Chondrocyte (in vitro differentiated cells): ENCODE measurements at regions not wholly inside any gene's neighbourhood (a gene's known extent, or its start where the extent isn't known, plus 50 kb on each side); places are given as distances from the start of the nearest gene placed in this dataset.

Experiments used
- DNase-seq: peaks from one replicate; pipeline ENCODE4 v3.0.0; 2021; ENCODE audit warnings: mixed read lengths, low spot score
- H3K27ac Mint-ChIP-seq: one replicate; pipeline ENCODE4 v1.8.0; 2021; ENCODE audit warnings: mild to moderate bottlenecking, moderate library complexity, mixed read lengths; ENCODE audit not compliant: unreplicated experiment
- H3K27me3 Mint-ChIP-seq: 2 replicates; pipeline ENCODE4 v1.8.0; 2021; ENCODE audit warnings: low read depth, mixed read lengths
- H3K36me3 Mint-ChIP-seq: 2 replicates; pipeline ENCODE4 v1.8.0; 2021; ENCODE audit warnings: low read depth, mixed read lengths
- H3K4me1 Mint-ChIP-seq: 2 replicates; pipeline ENCODE4 v1.8.0; 2021; ENCODE audit warnings: low read depth, mild to moderate bottlenecking, mixed read lengths
- H3K4me3 Mint-ChIP-seq: one replicate; pipeline ENCODE4 v1.8.0; 2021; ENCODE audit warnings: mild to moderate bottlenecking, moderate library complexity, mixed read lengths; ENCODE audit not compliant: unreplicated experiment
- H3K9me3 Mint-ChIP-seq: 2 replicates; pipeline ENCODE4 v1.8.0; 2021; ENCODE audit warnings: low read depth, mixed read lengths
- CTCF ChIP-seq: fragments of 200-600 bp; sonication (generic); IDR thresholded peaks from 2 replicates; pipeline ENCODE4 v1.5.0; 2021; ENCODE audit warnings: antibody characterized with exemption, mild to moderate bottlenecking, moderate library complexity

- H3K9me3 Mint-ChIP-seq = no peaks in the 10 kb centered on the region
- no peak overlapping the region for H3K27ac Mint-ChIP-seq
- no peaks in the 10 kb centered on the region for H3K36me3 Mint-ChIP-seq
- no peak overlapping the region for H3K4me3 Mint-ChIP-seq
- no peak for TF ChIP-seq CTCF
- H3K27me3 Mint-ChIP-seq = peaks cover 9% of the 10 kb centered on the region
- no peaks in the 10 kb centered on the region for H3K4me1 Mint-ChIP-seq
- DNase-seq = no peak
These were observed 636.8 kb upstream of the CCDC179 start for GRCh38 chr11:23497040-23497439.

- TF ChIP-seq CTCF = no peak
- Mint-ChIP-seq H3K4me1 (peaks cover 13% of the 10 kb centered on the region), H3K27me3 (no peaks in the 10 kb centered on the region)
These were observed 642.1 kb upstream of the CCDC179 start for GRCh38 chr11:23502389-23502788.

GRCh38 chr11:23502826-23503225 lies 642.6 kb upstream of the CCDC179 start:
- DNase-seq = no peak
- TF ChIP-seq CTCF = no peak
- Mint-ChIP-seq H3K4me1 (peaks cover 13% of the 10 kb centered on the region), H3K9me3 (no peaks in the 10 kb centered on the region), H3K27ac (no peak overlapping the region), H3K27me3 (no peaks in the 10 kb centered on the region), H3K36me3 (no peaks in the 10 kb centered on the region), H3K4me3 (no peak overlapping the region)

More at GRCh38 chr11:23502389-23502788, 642.1 kb upstream of the CCDC179 start:
- no peak overlapping the region for H3K4me3 Mint-ChIP-seq
- no peaks in the 10 kb centered on the region for H3K9me3 Mint-ChIP-seq
- H3K36me3 Mint-ChIP-seq = no peaks in the 10 kb centered on the region
- no peak for DNase-seq
- no peak overlapping the region for H3K27ac Mint-ChIP-seq

- Mint-ChIP-seq H3K4me1 (peaks cover under 1% of the 10 kb centered on the region), H3K27me3 (peaks cover 2% of the 10 kb centered on the region), H3K4me3 (no peak overlapping the region), H3K36me3 (peaks cover 2% of the 10 kb centered on the region), H3K9me3 (no peaks in the 10 kb centered on the region), H3K27ac (no peak overlapping the region)
- no peak for TF ChIP-seq CTCF
- DNase-seq = no peak
These were observed 648.7 kb upstream of the CCDC179 start for GRCh38 chr11:23509023-23509422.

GRCh38 chr11:23509821-23510220 lies 649.5 kb upstream of the CCDC179 start:
- no peak for TF ChIP-seq CTCF
- Mint-ChIP-seq H3K4me1 (no peaks in the 10 kb centered on the region), H3K36me3 (peaks cover 2% of the 10 kb centered on the region), H3K9me3 (no peaks in the 10 kb centered on the region), H3K27me3 (peaks cover 2% of the 10 kb centered on the region), H3K27ac (no peak overlapping the region), H3K4me3 (no peak overlapping the region)
- DNase-seq = no peak
